ENCODE measurements at regions not wholly inside any gene's neighbourhood (a gene's known extent, or its start where the extent isn't known, plus 50 kb on each side); places are given as distances from the start of the nearest gene placed in this dataset.

DNA sequence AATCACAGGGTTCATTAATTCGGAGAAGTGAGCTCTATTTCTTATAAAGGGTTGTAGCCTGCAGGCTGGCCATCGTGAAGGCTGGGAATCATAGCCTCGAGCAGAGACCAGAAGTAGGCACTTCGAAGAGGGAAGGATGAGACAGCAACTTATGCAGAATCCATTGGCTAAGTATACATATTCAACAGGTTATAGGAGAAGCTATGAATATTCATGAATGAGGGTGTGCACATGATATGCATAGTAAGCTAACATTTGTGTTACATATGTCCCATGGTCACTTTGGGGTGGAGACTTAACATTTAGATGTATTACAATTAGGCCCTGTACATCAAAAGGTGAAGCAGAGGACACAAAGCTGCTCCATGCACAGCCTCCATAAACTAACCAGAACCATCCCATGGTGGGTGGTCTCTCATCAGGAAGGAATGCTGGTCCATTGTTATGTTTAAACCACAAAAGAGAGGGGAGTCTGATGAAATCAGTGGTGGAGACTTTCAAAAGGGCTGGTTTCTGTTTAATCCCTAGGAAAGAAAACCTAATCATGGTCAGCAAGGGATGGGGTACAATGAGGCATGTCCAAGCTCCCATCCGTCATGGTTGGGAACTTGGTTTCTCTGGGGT is 80.8 kb upstream of the FHIT start:
- H3K36me3 Mint-ChIP-seq (ENCODE audit: low read depth): peaks cover 26% of the 10 kb centered on the region
- H3K36me3 ChIP-seq (ENCODE audit: insufficient read depth): no peaks in the 10 kb centered on the region
- H3K27me3 ChIP-seq (ENCODE audit: insufficient read depth): no peaks in the 10 kb centered on the region
- peaks cover 11% of the 10 kb centered on the region for H3K9me3 Mint-ChIP-seq
- peak overlapping the region; percentile 89 for H3K27ac Mint-ChIP-seq
- no peaks in the 10 kb centered on the region for H3K79me2 ChIP-seq (replicated peaks; ENCODE audit: insufficient read depth)
- no peaks in the 10 kb centered on the region for H3F3A ChIP-seq (replicated peaks; ENCODE audit: low read depth)
- H3K27me3 Mint-ChIP-seq (ENCODE audit: insufficient read depth, low read depth, poor library complexity): peaks cover 1% of the 10 kb centered on the region
- DNase-seq (ENCODE audit: low spot score) (peak; percentile 89), ATAC-seq (peak; percentile 90)
- H3K4me2 ChIP-seq: no peak overlapping the region
- peaks cover 11% of the 10 kb centered on the region for H3K9me2 ChIP-seq (ENCODE audit: insufficient read depth)
- H2AFZ ChIP-seq: no peak overlapping the region
- H3K4me3 ChIP-seq: no peak overlapping the region
- peaks cover 33% of the 10 kb centered on the region for H3K4me1 Mint-ChIP-seq
- TF ChIP-seq NANOG (IDR thresholded peaks at IDR 0.05; ENCODE audit: borderline replicate concordance) (peak; percentile 85; the same call in 1 of the 2 replicates), ZNF114 (CRISPR knock-in tag; IDR thresholded peaks at IDR 0.05) (no peak)
- TF ChIP-seq, protein P1, sequence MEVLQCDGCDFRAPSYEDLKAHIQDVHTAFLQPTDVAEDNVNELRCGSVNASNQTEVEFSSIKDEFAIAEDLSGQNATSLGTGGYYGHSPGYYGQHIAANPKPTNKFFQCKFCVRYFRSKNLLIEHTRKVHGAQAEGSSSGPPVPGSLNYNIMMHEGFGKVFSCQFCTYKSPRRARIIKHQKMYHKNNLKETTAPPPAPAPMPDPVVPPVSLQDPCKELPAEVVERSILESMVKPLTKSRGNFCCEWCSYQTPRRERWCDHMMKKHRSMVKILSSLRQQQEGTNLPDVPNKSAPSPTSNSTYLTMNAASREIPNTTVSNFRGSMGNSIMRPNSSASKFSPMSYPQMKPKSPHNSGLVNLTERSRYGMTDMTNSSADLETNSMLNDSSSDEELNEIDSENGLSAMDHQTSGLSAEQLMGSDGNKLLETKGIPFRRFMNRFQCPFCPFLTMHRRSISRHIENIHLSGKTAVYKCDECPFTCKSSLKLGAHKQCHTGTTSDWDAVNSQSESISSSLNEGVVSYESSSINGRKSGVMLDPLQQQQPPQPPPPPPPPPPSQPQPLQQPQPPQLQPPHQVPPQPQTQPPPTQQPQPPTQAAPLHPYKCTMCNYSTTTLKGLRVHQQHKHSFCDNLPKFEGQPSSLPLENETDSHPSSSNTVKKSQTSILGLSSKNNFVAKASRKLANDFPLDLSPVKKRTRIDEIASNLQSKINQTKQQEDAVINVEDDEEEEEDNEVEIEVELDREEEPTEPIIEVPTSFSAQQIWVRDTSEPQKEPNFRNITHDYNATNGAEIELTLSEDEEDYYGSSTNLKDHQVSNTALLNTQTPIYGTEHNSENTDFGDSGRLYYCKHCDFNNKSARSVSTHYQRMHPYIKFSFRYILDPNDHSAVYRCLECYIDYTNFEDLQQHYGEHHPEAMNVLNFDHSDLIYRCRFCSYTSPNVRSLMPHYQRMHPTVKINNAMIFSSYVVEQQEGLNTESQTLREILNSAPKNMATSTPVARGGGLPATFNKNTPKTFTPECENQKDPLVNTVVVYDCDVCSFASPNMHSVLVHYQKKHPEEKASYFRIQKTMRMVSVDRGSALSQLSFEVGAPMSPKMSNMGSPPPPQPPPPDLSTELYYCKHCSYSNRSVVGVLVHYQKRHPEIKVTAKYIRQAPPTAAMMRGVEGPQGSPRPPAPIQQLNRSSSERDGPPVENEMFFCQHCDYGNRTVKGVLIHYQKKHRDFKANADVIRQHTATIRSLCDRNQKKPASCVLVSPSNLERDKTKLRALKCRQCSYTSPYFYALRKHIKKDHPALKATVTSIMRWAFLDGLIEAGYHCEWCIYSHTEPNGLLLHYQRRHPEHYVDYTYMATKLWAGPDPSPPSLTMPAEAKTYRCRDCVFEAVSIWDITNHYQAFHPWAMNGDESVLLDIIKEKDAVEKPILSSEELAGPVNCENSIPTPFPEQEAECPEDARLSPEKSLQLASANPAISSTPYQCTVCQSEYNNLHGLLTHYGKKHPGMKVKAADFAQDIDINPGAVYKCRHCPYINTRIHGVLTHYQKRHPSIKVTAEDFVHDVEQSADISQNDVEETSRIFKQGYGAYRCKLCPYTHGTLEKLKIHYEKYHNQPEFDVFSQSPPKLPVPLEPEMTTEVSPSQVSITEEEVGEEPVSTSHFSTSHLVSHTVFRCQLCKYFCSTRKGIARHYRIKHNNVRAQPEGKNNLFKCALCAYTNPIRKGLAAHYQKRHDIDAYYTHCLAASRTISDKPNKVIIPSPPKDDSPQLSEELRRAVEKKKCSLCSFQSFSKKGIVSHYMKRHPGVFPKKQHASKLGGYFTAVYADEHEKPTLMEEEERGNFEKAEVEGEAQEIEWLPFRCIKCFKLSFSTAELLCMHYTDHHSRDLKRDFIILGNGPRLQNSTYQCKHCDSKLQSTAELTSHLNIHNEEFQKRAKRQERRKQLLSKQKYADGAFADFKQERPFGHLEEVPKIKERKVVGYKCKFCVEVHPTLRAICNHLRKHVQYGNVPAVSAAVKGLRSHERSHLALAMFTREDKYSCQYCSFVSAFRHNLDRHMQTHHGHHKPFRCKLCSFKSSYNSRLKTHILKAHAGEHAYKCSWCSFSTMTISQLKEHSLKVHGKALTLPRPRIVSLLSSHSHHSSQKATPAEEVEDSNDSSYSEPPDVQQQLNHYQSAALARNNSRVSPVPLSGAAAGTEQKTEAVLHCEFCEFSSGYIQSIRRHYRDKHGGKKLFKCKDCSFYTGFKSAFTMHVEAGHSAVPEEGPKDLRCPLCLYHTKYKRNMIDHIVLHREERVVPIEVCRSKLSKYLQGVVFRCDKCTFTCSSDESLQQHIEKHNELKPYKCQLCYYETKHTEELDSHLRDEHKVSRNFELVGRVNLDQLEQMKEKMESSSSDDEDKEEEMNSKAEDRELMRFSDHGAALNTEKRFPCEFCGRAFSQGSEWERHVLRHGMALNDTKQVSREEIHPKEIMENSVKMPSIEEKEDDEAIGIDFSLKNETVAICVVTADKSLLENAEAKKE (CRISPR knock-in tag; IDR thresholded peaks at IDR 0.05): peak; percentile 51; the same call in 1 of the 2 replicates
- H3K27ac ChIP-seq (ENCODE audit: low read depth): peak overlapping the region; percentile 63
- H4K20me1 ChIP-seq (replicated peaks; ENCODE audit: insufficient read depth): no peaks in the 10 kb centered on the region
- no peak overlapping the region for H3K4me3 Mint-ChIP-seq
- H3K4me1 ChIP-seq (ENCODE audit: insufficient read depth): peaks cover 19% of the 10 kb centered on the region; the same call in 1 of the 2 replicates

DNA sequence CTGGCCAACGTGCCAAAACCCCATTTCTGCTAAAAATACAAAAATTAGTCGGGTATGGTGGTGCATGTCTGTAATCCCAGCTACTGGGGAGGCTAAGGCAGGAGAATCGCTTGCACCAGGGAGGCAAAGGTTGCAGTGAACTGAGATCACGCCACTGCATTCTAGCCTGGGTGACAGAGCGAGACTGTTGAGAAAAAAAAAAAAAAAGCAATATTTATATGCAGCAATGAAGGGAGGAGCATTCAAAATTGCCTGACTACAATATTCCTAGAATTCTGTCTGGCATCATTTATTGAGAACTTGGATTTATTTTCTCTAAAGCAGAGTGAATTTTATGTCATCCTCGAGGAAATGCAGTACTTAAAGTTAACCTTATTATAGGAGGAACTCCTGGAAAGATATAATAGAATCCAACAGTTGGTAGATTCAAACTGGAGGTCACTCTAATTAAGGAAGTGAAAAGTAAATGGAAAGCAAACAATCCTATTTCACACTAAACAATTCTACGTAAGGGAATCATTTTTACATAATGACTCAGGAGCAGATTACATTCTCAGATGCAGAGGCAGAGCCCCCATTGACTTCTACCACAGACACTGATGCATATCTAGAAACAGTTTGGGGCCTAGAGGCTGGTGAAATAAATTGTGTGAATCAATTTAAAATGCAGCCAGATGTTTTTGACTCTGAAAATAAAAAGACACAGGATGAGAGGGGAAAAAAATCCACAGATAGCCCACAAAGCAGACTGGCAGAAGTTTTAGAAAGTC is 82.1 kb upstream of the FHIT start:
- Mint-ChIP-seq H3K27ac (no peak overlapping the region; the same call in 1 of the 2 replicates), H3K27me3 (ENCODE audit: insufficient read depth, low read depth, poor library complexity) (peaks cover 1% of the 10 kb centered on the region), H3K9me3 (peaks cover 14% of the 10 kb centered on the region), H3K36me3 (ENCODE audit: low read depth) (peaks cover 26% of the 10 kb centered on the region), H3K4me3 (no peak overlapping the region), H3K4me1 (peaks cover 33% of the 10 kb centered on the region)
- Histone ChIP-seq H3K4me3 (no peak overlapping the region), H4K20me1 (replicated peaks; ENCODE audit: insufficient read depth) (no peaks in the 10 kb centered on the region), H2AFZ (no peak overlapping the region), H3K9me2 (ENCODE audit: insufficient read depth) (peaks cover 9% of the 10 kb centered on the region; the same call in 1 of the 2 replicates), H3F3A (replicated peaks; ENCODE audit: low read depth) (no peaks in the 10 kb centered on the region), H3K27me3 (ENCODE audit: insufficient read depth) (no peaks in the 10 kb centered on the region), H3K4me2 (peak overlapping the region; percentile 19), H3K27ac (ENCODE audit: low read depth) (peak overlapping the region; percentile 63; the same call in 1 of the 2 replicates), H3K4me1 (ENCODE audit: insufficient read depth) (peaks cover 19% of the 10 kb centered on the region; the same call in 1 of the 2 replicates), H3K79me2 (replicated peaks; ENCODE audit: insufficient read depth) (no peaks in the 10 kb centered on the region), H3K36me3 (ENCODE audit: insufficient read depth) (no peaks in the 10 kb centered on the region)
- DNase-seq (ENCODE audit: low spot score) (no peak), ATAC-seq (no peak)
- no peak for TF ChIP-seq NANOG (IDR thresholded peaks at IDR 0.05; ENCODE audit: borderline replicate concordance)
- no peak for TF ChIP-seq ZNF114 (CRISPR knock-in tag; IDR thresholded peaks at IDR 0.05)
- no peak for TF ChIP-seq JUNB (IDR thresholded peaks at IDR 0.05; ENCODE audit: unreplicated experiment)
- no peak for TF ChIP-seq STAT1 (IDR thresholded peaks at IDR 0.05; ENCODE audit: unreplicated experiment)
- TF ChIP-seq, protein P2, sequence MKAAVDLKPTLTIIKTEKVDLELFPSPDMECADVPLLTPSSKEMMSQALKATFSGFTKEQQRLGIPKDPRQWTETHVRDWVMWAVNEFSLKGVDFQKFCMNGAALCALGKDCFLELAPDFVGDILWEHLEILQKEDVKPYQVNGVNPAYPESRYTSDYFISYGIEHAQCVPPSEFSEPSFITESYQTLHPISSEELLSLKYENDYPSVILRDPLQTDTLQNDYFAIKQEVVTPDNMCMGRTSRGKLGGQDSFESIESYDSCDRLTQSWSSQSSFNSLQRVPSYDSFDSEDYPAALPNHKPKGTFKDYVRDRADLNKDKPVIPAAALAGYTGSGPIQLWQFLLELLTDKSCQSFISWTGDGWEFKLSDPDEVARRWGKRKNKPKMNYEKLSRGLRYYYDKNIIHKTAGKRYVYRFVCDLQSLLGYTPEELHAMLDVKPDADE (IDR thresholded peaks at IDR 0.05): no peak
